HepG2 (cell line): ENCODE measurements at regions not wholly inside any gene's neighbourhood (a gene's known extent, or its start where the extent isn't known, plus 50 kb on each side); places are given as distances from the start of the nearest gene placed in this dataset.

Experiments used
- CHD2 ChIP-seq: IDR thresholded peaks from 2 replicates; pipeline ENCODE4 v1.6.1; 2011; ENCODE audit warnings: low read depth, low read length, improper control_type of control experiment
- CHD4 ChIP-seq: fragments of 200-600 bp; sonication (generic); IDR thresholded peaks from 2 replicates; pipeline ENCODE4 v1.7.0; 2017; ENCODE audit warnings: mild to moderate bottlenecking, low read length, borderline replicate concordance
- ETV6 ChIP-seq: sonication (generic); formaldehyde crosslinking; conservative IDR thresholded peaks from 2 replicates; pipeline ENCODE4 v1.4.0; 2020; ENCODE audit warnings: missing genetic modification reagents
- MATR3 ChIP-seq: sonication (generic); formaldehyde crosslinking; IDR thresholded peaks from 2 replicates; pipeline ENCODE4 v1.4.0; 2020; ENCODE audit warnings: missing genetic modification reagents
- RFX1 ChIP-seq: fragments of 450-650 bp; IDR thresholded peaks from 2 replicates; pipeline ENCODE4 v1.6.1; 2017
- ZBTB7B ChIP-seq: sonication (generic); formaldehyde crosslinking; IDR thresholded peaks from 2 replicates; pipeline ENCODE4 v1.4.0; 2020; ENCODE audit warnings: missing genetic modification reagents
- TF ChIP-seq, protein P1 (sequence below): sonication (generic); formaldehyde crosslinking; IDR thresholded peaks from 2 replicates; pipeline ENCODE4 v1.5.1; 2020; ENCODE audit warnings: missing genetic modification reagents, mild to moderate bottlenecking, borderline replicate concordance
- TF ChIP-seq, protein P2 (sequence below): sonication (generic); formaldehyde crosslinking; IDR thresholded peaks from 2 replicates; pipeline ENCODE4 v1.9.0; 2021; ENCODE audit warnings: mild to moderate bottlenecking, missing genetic modification reagents

DNA sequence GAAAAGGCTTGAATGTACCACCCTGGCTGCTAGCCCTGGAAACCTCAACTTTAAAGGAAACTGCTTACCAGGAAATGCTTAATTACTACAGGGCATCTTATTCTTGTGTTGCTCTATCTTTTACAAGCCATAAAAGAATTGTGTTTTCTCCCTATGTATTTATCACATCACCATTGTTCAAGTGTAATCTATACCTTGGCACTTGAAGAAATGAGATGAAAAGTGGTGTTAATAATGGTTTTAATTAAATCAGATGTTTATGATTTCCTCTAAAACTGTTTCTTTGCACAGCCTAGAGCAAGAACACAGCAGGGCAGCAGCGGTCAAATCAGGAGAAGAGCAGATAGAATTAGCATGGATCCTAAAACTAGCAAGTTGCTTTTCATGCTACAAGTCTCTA lies 131.8 kb upstream of the RGMB start (continued):
- TF ChIP-seq, protein P1, sequence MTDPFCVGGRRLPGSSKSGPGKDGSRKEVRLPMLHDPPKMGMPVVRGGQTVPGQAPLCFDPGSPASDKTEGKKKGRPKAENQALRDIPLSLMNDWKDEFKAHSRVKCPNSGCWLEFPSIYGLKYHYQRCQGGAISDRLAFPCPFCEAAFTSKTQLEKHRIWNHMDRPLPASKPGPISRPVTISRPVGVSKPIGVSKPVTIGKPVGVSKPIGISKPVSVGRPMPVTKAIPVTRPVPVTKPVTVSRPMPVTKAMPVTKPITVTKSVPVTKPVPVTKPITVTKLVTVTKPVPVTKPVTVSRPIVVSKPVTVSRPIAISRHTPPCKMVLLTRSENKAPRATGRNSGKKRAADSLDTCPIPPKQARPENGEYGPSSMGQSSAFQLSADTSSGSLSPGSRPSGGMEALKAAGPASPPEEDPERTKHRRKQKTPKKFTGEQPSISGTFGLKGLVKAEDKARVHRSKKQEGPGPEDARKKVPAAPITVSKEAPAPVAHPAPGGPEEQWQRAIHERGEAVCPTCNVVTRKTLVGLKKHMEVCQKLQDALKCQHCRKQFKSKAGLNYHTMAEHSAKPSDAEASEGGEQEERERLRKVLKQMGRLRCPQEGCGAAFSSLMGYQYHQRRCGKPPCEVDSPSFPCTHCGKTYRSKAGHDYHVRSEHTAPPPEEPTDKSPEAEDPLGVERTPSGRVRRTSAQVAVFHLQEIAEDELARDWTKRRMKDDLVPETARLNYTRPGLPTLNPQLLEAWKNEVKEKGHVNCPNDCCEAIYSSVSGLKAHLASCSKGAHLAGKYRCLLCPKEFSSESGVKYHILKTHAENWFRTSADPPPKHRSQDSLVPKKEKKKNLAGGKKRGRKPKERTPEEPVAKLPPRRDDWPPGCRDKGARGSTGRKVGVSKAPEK (CRISPR knock-in tag): no peak
- TF ChIP-seq CHD2 (no peak), RFX1 (no peak), ETV6 (CRISPR knock-in tag) (no peak), MATR3 (CRISPR knock-in tag) (no peak), CHD4 (no peak), ZBTB7B (no peak)
- TF ChIP-seq, protein P2, sequence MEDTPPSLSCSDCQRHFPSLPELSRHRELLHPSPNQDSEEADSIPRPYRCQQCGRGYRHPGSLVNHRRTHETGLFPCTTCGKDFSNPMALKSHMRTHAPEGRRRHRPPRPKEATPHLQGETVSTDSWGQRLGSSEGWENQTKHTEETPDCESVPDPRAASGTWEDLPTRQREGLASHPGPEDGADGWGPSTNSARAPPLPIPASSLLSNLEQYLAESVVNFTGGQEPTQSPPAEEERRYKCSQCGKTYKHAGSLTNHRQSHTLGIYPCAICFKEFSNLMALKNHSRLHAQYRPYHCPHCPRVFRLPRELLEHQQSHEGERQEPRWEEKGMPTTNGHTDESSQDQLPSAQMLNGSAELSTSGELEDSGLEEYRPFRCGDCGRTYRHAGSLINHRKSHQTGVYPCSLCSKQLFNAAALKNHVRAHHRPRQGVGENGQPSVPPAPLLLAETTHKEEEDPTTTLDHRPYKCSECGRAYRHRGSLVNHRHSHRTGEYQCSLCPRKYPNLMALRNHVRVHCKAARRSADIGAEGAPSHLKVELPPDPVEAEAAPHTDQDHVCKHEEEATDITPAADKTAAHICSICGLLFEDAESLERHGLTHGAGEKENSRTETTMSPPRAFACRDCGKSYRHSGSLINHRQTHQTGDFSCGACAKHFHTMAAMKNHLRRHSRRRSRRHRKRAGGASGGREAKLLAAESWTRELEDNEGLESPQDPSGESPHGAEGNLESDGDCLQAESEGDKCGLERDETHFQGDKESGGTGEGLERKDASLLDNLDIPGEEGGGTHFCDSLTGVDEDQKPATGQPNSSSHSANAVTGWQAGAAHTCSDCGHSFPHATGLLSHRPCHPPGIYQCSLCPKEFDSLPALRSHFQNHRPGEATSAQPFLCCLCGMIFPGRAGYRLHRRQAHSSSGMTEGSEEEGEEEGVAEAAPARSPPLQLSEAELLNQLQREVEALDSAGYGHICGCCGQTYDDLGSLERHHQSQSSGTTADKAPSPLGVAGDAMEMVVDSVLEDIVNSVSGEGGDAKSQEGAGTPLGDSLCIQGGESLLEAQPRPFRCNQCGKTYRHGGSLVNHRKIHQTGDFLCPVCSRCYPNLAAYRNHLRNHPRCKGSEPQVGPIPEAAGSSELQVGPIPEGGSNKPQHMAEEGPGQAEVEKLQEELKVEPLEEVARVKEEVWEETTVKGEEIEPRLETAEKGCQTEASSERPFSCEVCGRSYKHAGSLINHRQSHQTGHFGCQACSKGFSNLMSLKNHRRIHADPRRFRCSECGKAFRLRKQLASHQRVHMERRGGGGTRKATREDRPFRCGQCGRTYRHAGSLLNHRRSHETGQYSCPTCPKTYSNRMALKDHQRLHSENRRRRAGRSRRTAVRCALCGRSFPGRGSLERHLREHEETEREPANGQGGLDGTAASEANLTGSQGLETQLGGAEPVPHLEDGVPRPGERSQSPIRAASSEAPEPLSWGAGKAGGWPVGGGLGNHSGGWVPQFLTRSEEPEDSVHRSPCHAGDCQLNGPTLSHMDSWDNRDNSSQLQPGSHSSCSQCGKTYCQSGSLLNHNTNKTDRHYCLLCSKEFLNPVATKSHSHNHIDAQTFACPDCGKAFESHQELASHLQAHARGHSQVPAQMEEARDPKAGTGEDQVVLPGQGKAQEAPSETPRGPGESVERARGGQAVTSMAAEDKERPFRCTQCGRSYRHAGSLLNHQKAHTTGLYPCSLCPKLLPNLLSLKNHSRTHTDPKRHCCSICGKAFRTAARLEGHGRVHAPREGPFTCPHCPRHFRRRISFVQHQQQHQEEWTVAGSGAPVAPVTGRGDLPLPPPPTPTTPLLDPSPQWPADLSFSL (CRISPR knock-in tag): no peak
